ENCODE measurements at regions not wholly inside any gene's neighbourhood (a gene's known extent, or its start where the extent isn't known, plus 50 kb on each side); places are given as distances from the start of the nearest gene placed in this dataset.

- TF ChIP-seq ZUFSP (CRISPR knock-in tag; IDR thresholded peaks at IDR 0.05; ENCODE audit: borderline replicate concordance) (no peak), SRSF9 (IDR thresholded peaks at IDR 0.05; ENCODE audit: borderline replicate concordance, insufficient read depth, low read depth, low read length, poor library complexity, severe bottlenecking) (no peak), ZBTB3 (CRISPR knock-in tag; IDR thresholded peaks at IDR 0.05; ENCODE audit: borderline replicate concordance, low read depth) (peak; percentile 98), ZNF33A (CRISPR knock-in tag; IDR thresholded peaks at IDR 0.05; ENCODE audit: borderline replicate concordance) (no peak; the same call in 1 of the 2 replicates), THAP8 (CRISPR knock-in tag; IDR thresholded peaks at IDR 0.05; ENCODE audit: borderline replicate concordance) (no peak), ARID4A (CRISPR knock-in tag; IDR thresholded peaks at IDR 0.05; ENCODE audit: borderline replicate concordance) (peak; percentile 63; the same call in 1 of the 2 replicates), PHF20 (CRISPR knock-in tag; IDR thresholded peaks at IDR 0.05) (no peak), ZBTB43 (CRISPR knock-in tag; conservative IDR thresholded peaks at IDR 0.05) (peak; percentile 88), ZBTB42 (CRISPR knock-in tag; IDR thresholded peaks at IDR 0.05) (peak; percentile 83; the same call in 1 of the 2 replicates), REPIN1 (CRISPR knock-in tag; IDR thresholded peaks at IDR 0.05; ENCODE audit: borderline replicate concordance, low read depth) (peak; percentile 79), MXD4 (CRISPR knock-in tag; IDR thresholded peaks at IDR 0.05) (peak; percentile 55; the same call in 1 of the 2 replicates), TCF7 (IDR thresholded peaks at IDR 0.05; ENCODE audit: low read depth) (peak; percentile 85), ZNF670 (CRISPR knock-in tag; IDR thresholded peaks at IDR 0.05; ENCODE audit: borderline replicate concordance) (peak; percentile 42; the same call in 1 of the 2 replicates), FOXA1 (IDR thresholded peaks at IDR 0.05) (peak; percentile 33; the same call in 1 of the 2 replicates), FOXA1 (CRISPR knock-in tag; IDR thresholded peaks at IDR 0.05) (peak; percentile 94), ZNF292 (CRISPR knock-in tag; IDR thresholded peaks at IDR 0.05; ENCODE audit: borderline replicate concordance, low read depth) (peak; percentile 84; the same call in 1 of the 2 replicates)
- TF ChIP-seq, protein P1, sequence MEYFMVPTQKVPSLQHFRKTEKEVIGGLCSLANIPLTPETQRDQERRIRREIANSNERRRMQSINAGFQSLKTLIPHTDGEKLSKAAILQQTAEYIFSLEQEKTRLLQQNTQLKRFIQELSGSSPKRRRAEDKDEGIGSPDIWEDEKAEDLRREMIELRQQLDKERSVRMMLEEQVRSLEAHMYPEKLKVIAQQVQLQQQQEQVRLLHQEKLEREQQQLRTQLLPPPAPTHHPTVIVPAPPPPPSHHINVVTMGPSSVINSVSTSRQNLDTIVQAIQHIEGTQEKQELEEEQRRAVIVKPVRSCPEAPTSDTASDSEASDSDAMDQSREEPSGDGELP (IDR thresholded peaks at IDR 0.05; ENCODE audit: borderline replicate concordance, low read depth), result peak; percentile 63
- TF ChIP-seq, protein P2, sequence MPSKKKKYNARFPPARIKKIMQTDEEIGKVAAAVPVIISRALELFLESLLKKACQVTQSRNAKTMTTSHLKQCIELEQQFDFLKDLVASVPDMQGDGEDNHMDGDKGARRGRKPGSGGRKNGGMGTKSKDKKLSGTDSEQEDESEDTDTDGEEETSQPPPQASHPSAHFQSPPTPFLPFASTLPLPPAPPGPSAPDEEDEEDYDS (CRISPR knock-in tag; IDR thresholded peaks at IDR 0.05), result peak; percentile 62; the same call in 1 of the 2 replicates
These were observed 49.5 kb upstream of the RAB4A start (continued) for GRCh38 chr1:229221106-229222019.

Data from HepG2 (cell line).